COLO668 (cell line): ENCODE measurements at regions not wholly inside any gene's neighbourhood (a gene's known extent, or its start where the extent isn't known, plus 50 kb on each side); places are given as distances from the start of the nearest gene placed in this dataset.

ENCODE experiments used
- DNase-seq: peaks from one replicate; lab custom pipeline; 2025; ENCODE audit not compliant: unreplicated experiment; lab: John Stamatoyannopoulos, UW

GRCh38 chr14:42174357-42174756 lies 567.7 kb downstream of the LRFN5 start:
- peak; percentile 38 for DNase-seq

GRCh38 chr14:42173206-42173605 lies 566.5 kb downstream of the LRFN5 start:
- DNase-seq: no peak

GRCh38 chr14:42172304-42172703 lies 565.6 kb downstream of the LRFN5 start:
- DNase-seq: no peak

GRCh38 chr14:42163136-42163535 lies 556.5 kb downstream of the LRFN5 start:
- peak; percentile 10 for DNase-seq

- no peak for DNase-seq
Observed at GRCh38 chr14:42159138-42159537, 552.5 kb downstream of the LRFN5 start.

GRCh38 chr14:42149609-42150261 lies 543.1 kb downstream of the LRFN5 start:
- DNase-seq: no peak

GRCh38 chr14:42145766-42146165 lies 539.1 kb downstream of the LRFN5 start:
- no peak for DNase-seq

GRCh38 chr14:42143114-42143513 lies 536.4 kb downstream of the LRFN5 start:
- DNase-seq: no peak

GRCh38 chr14:42141328-42141727 lies 534.7 kb downstream of the LRFN5 start:
- DNase-seq: no peak

- DNase-seq: no peak
Observed at GRCh38 chr14:42140831-42141279, 534.2 kb downstream of the LRFN5 start.

- DNase-seq: no peak
Observed at GRCh38 chr14:42140001-42140400, 533.3 kb downstream of the LRFN5 start.

GRCh38 chr14:42138406-42138805 lies 531.7 kb downstream of the LRFN5 start:
- DNase-seq: no peak

GRCh38 chr14:42130815-42131214 lies 524.1 kb downstream of the LRFN5 start:
- DNase-seq: no peak

GRCh38 chr14:42123526-42123925 lies 516.9 kb downstream of the LRFN5 start:
- DNase-seq: no peak

GRCh38 chr14:42113358-42114069 lies 506.8 kb downstream of the LRFN5 start:
- no peak for DNase-seq

- no peak for DNase-seq
Observed at GRCh38 chr14:42112108-42112507, 505.4 kb downstream of the LRFN5 start.

GRCh38 chr14:42111355-42111754 lies 504.7 kb downstream of the LRFN5 start:
- no peak for DNase-seq

GRCh38 chr14:42110167-42110566 lies 503.5 kb downstream of the LRFN5 start:
- DNase-seq: peak; percentile 6

- DNase-seq: no peak
Observed at GRCh38 chr14:42095155-42095554, 488.5 kb downstream of the LRFN5 start.

- DNase-seq: no peak
Observed at GRCh38 chr14:42090122-42090521, 483.4 kb downstream of the LRFN5 start.

GRCh38 chr14:42079911-42080310 lies 473.2 kb downstream of the LRFN5 start:
- DNase-seq: no peak

- no peak for DNase-seq
Observed at GRCh38 chr14:42078345-42078744, 471.7 kb downstream of the LRFN5 start.

- no peak for DNase-seq
Observed at GRCh38 chr14:42070031-42070430, 463.4 kb downstream of the LRFN5 start.
